SK-N-MC (cell line): ENCODE measurements at regions not wholly inside any gene's neighbourhood (a gene's known extent, or its start where the extent isn't known, plus 50 kb on each side); places are given as distances from the start of the nearest gene placed in this dataset.

Experiments used
- DNase-seq: peaks from one replicate; pipeline ENCODE4 v3.0.0-alpha.2; 2011; ENCODE audit warnings: low read depth, low spot score
- H3K27ac ChIP-seq: fragments of 200-600 bp; sonication (generic); 2 replicates; pipeline ENCODE4 v1.5.1; 2016; ENCODE audit warnings: mixed run types
- H3K36me3 ChIP-seq: fragments of 200-600 bp; sonication (generic); 2 replicates; pipeline ENCODE4 v1.6.1; 2017; ENCODE audit warnings: antibody characterized with exemption, low read length, mixed read lengths; ENCODE audit not compliant: insufficient read depth
- H3K4me3 ChIP-seq: fragments of 200-600 bp; sonication (generic); 2 replicates; pipeline ENCODE4 v1.5.1; 2016
- H3K9ac ChIP-seq: fragments of 200-600 bp; sonication (generic); 2 replicates; pipeline ENCODE4 v1.8.0; 2017; ENCODE audit warnings: mixed run types, mixed read lengths; ENCODE audit not compliant: insufficient read length
- H3K9me3 ChIP-seq: fragments of 200-600 bp; sonication (generic); 2 replicates; pipeline ENCODE4 v1.6.1; 2017; ENCODE audit warnings: low read depth, mild to moderate bottlenecking, antibody characterized with exemption, low read length, moderate library complexity, mixed read lengths
- EZH2 ChIP-seq: fragments of 200-600 bp; sonication (generic); IDR thresholded peaks from one replicate; pipeline ENCODE4 v1.6.1; 2017; ENCODE audit warnings: antibody characterized with exemption
- FOXP2 ChIP-seq: optimal IDR thresholded peaks from 2 replicates; pipeline ENCODE3; 2011; ENCODE audit warnings: mild to moderate bottlenecking, moderate library complexity; ENCODE audit not compliant: insufficient read depth; ENCODE audit errors: extremely low read length, control extremely low read depth
- POLR2AphosphoS5 ChIP-seq: IDR thresholded peaks from 2 replicates; pipeline ENCODE4 v1.6.1; 2012; ENCODE audit warnings: mild to moderate bottlenecking, low read depth, low read length, borderline replicate concordance

GRCh38 chr2:60091266-60091665 is 462.2 kb downstream of the BCL11A start:
- Histone ChIP-seq H3K4me3 (no peak overlapping the region), H3K9me3 (no peaks in the 10 kb centered on the region), H3K36me3 (no peaks in the 10 kb centered on the region), H3K9ac (no peak overlapping the region), H3K27ac (no peak overlapping the region)
- TF ChIP-seq POLR2AphosphoS5, result no peak
- TF ChIP-seq FOXP2, result no peak
- no peak for TF ChIP-seq EZH2
- no peak for DNase-seq

- Histone ChIP-seq H3K36me3 (no peaks in the 10 kb centered on the region), H3K27ac (no peak overlapping the region), H3K9me3 (no peaks in the 10 kb centered on the region), H3K4me3 (no peak overlapping the region), H3K9ac (no peak overlapping the region)
- TF ChIP-seq POLR2AphosphoS5, result no peak
- no peak for TF ChIP-seq EZH2
- no peak for TF ChIP-seq FOXP2
- no peak for DNase-seq
Measured at GRCh38 chr2:60079562-60079961, 473.9 kb downstream of the BCL11A start.

GRCh38 chr2:60075048-60075447 is 478.4 kb downstream of the BCL11A start:
- no peak overlapping the region for H3K4me3 ChIP-seq
- H3K36me3 ChIP-seq, result no peaks in the 10 kb centered on the region
- H3K9me3 ChIP-seq, result no peaks in the 10 kb centered on the region
- no peak overlapping the region for H3K27ac ChIP-seq
- TF ChIP-seq POLR2AphosphoS5, result no peak
- TF ChIP-seq FOXP2, result no peak
- TF ChIP-seq EZH2, result no peak
- H3K9ac ChIP-seq, result no peak overlapping the region
- no peak for DNase-seq

GRCh38 chr2:60073201-60073600 is 480.3 kb downstream of the BCL11A start:
- no peak for DNase-seq
- TF ChIP-seq FOXP2, result no peak
- no peak for TF ChIP-seq POLR2AphosphoS5
- TF ChIP-seq EZH2, result no peak
- H3K9ac ChIP-seq, result no peak overlapping the region
- H3K27ac ChIP-seq, result no peak overlapping the region
- no peak overlapping the region for H3K4me3 ChIP-seq
- H3K9me3 ChIP-seq, result no peaks in the 10 kb centered on the region
- H3K36me3 ChIP-seq, result no peaks in the 10 kb centered on the region

GRCh38 chr2:60072609-60073008 is 480.8 kb downstream of the BCL11A start:
- H3K27ac ChIP-seq, result no peak overlapping the region
- DNase-seq, result no peak
- no peaks in the 10 kb centered on the region for H3K36me3 ChIP-seq
- no peak overlapping the region for H3K9ac ChIP-seq
- H3K4me3 ChIP-seq, result no peak overlapping the region
- no peak for TF ChIP-seq POLR2AphosphoS5
- TF ChIP-seq FOXP2, result no peak
- TF ChIP-seq EZH2, result no peak
- no peaks in the 10 kb centered on the region for H3K9me3 ChIP-seq

- no peak overlapping the region for H3K9ac ChIP-seq
- TF ChIP-seq EZH2 (no peak), POLR2AphosphoS5 (no peak), FOXP2 (no peak)
- no peak for DNase-seq
Measured at GRCh38 chr2:60071490-60071831, 482.0 kb downstream of the BCL11A start.

GRCh38 chr2:60070736-60071489 is 482.5 kb downstream of the BCL11A start:
- no peak overlapping the region for H3K4me3 ChIP-seq
- H3K36me3 ChIP-seq, result no peaks in the 10 kb centered on the region
- no peak overlapping the region for H3K27ac ChIP-seq
- H3K9ac ChIP-seq, result no peak overlapping the region
- TF ChIP-seq EZH2 (no peak), FOXP2 (no peak), POLR2AphosphoS5 (no peak)
- no peaks in the 10 kb centered on the region for H3K9me3 ChIP-seq
- DNase-seq, result no peak

More at GRCh38 chr2:60071490-60071831, 482.0 kb downstream of the BCL11A start:
- no peaks in the 10 kb centered on the region for H3K9me3 ChIP-seq
- no peaks in the 10 kb centered on the region for H3K36me3 ChIP-seq
- H3K27ac ChIP-seq, result no peak overlapping the region
- no peak overlapping the region for H3K4me3 ChIP-seq

- DNase-seq, result no peak
- Histone ChIP-seq H3K27ac (no peak overlapping the region), H3K4me3 (no peak overlapping the region), H3K9me3 (no peaks in the 10 kb centered on the region), H3K9ac (no peak overlapping the region), H3K36me3 (no peaks in the 10 kb centered on the region)
- TF ChIP-seq EZH2, result no peak
- no peak for TF ChIP-seq FOXP2
- TF ChIP-seq POLR2AphosphoS5, result no peak
Measured at GRCh38 chr2:60070196-60070595, 483.3 kb downstream of the BCL11A start.

GRCh38 chr2:60068755-60069154 is 484.7 kb downstream of the BCL11A start:
- no peaks in the 10 kb centered on the region for H3K36me3 ChIP-seq
- H3K9ac ChIP-seq, result no peak overlapping the region
- no peak overlapping the region for H3K4me3 ChIP-seq
- TF ChIP-seq POLR2AphosphoS5 (no peak), FOXP2 (no peak), EZH2 (no peak)
- no peak overlapping the region for H3K27ac ChIP-seq
- no peaks in the 10 kb centered on the region for H3K9me3 ChIP-seq
- DNase-seq, result no peak
